Ovary (tissue), 7 donors: ENCODE measurements at regions not wholly inside any gene's neighbourhood (a gene's known extent, or its start where the extent isn't known, plus 50 kb on each side); places are given as distances from the start of the nearest gene placed in this dataset.

Source experiments
- DNase-seq, 5 donors: peaks; one replicate each; pipeline ENCODE4 v3.0.0-alpha.2; 2019 to 2020
- H3K27ac ChIP-seq, 2 donors: fragments of 200-600 bp; one replicate each; pipeline versions ENCODE4 v1.5.1 to v1.8.0; 2019 to 2022
- H3K27me3 ChIP-seq: fragments of 200-600 bp; one replicate; pipeline ENCODE4 v1.8.0; 2022
- H3K36me3 ChIP-seq: fragments of 200-600 bp; sonication (generic); one replicate; pipeline ENCODE4 v1.5.1; 2019
- H3K4me1 ChIP-seq: one replicate; pipeline ENCODE4 v1.8.1; 2013; ENCODE audit warnings: mild to moderate bottlenecking, moderate library complexity; ENCODE audit not compliant: insufficient read depth
- H3K4me3 ChIP-seq: fragments of 200-600 bp; sonication (generic); one replicate; pipeline ENCODE4 v1.5.1; 2017
- H3K9me3 ChIP-seq, 2 donors: fragments of 200-600 bp in 1 of 2; sonication (generic) in 1 of 2; one replicate each; pipeline versions ENCODE4 v1.5.1 to v1.8.1; 2013 to 2019; ENCODE audit warnings: mild to moderate bottlenecking in 1 of 2, moderate library complexity in 1 of 2
- CTCF ChIP-seq, 3 donors: fragments of 450-650 bp in 2 of 3; fragments of 200-600 bp in 1 of 3; IDR thresholded peaks; one replicate each; pipeline versions ENCODE4 v1.5.1 to v1.8.0; 2016 to 2022; ENCODE audit warnings: antibody characterized with exemption in 3 of 3, mild to moderate bottlenecking in 1 of 3
- EP300 ChIP-seq: sonication (generic); formaldehyde crosslinking; IDR thresholded peaks from one replicate; pipeline ENCODE4 v1.6.1; 2017; ENCODE audit warnings: antibody characterized with exemption
- POLR2A ChIP-seq: fragments of 450-650 bp; IDR thresholded peaks from one replicate; pipeline ENCODE4 v1.6.1; 2017; ENCODE audit warnings: antibody characterized with exemption, mild to moderate bottlenecking, moderate library complexity
- WGBS, 3 donors: extraction: QIAGEN DNeasy Blood & Tissue Kit in 1 of 3; methylation state at CpG; one replicate each; pipeline versions ENCODE4 v1.1.5 to v1.1.7; 2013 to 2017; 5-methylcytosine and 5-hydroxymethylcytosine counted together
- intact Hi-C, 4 donors: fragments of 100-400 bp; cut with DNase I; formaldehyde crosslinking; loops; one replicate each; pipeline versions ENCODE4 v1.11.0 to v1.15.1; 2022 to 2023
- donor health status: DM: no; HTN: no; CAD: no; lungs with moderate emphysema.
- donor health status: DM: no; HTN: no; CAD: no.
- donor health status: Bipolar disorder and iron deficiency.
- donor health status: DM: no; HTN: no; CAD: no.
- donor health status: DM: yes; HTN: yes; CAD: no.

DNA sequence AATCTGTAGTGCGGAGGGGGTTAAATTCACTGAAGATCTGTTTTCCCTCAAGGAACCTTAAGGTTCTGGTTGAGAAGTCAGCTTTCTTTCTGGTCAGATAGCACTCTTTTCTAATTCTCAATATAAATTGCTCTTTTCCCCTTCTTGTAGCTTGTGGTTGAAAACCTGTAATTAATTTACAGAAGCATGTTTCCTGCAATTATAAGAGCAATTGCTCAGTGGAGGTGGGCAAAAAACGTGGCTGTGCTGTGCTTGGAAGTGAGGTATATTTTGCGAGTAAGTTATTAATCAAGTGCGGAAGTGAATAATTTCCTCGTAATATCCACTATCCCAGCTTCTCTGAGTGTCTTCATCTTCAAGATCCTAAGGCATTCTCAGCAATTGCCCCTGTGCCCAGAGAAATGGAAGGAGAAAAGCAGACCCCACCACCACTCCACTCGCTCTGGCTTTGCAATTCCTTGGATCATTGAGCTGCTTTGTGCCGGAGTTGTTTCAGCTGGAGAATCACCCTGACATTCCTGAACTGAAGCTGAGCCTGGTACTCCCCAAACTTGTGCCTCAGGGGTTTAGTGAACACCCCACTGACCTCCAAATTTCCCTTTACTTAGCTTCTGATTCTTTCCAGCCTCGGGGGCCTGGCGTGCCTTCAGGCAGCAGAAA is 140.6 kb downstream of the LRRC70 start:
- no peak for DNase-seq
- no peak overlapping the region for H3K4me3 ChIP-seq
- WGBS, 3 donors = 80 to 87% (median 85%) methylated on average over 9 of the region's 9 CpGs
- peaks cover 6% of the 10 kb centered on the region for H3K4me1 ChIP-seq
- H3K27me3 ChIP-seq = no peaks in the 10 kb centered on the region
- H3K27ac ChIP-seq = no peak overlapping the region
- intact Hi-C loops = no loop called here
- H3K36me3 ChIP-seq = no peaks in the 10 kb centered on the region
- H3K9me3 ChIP-seq = no peaks in the 10 kb centered on the region
- TF ChIP-seq POLR2A (no peak), CTCF (IDR thresholded peaks at IDR 0.05) (no peak), EP300 (no peak)

DNA sequence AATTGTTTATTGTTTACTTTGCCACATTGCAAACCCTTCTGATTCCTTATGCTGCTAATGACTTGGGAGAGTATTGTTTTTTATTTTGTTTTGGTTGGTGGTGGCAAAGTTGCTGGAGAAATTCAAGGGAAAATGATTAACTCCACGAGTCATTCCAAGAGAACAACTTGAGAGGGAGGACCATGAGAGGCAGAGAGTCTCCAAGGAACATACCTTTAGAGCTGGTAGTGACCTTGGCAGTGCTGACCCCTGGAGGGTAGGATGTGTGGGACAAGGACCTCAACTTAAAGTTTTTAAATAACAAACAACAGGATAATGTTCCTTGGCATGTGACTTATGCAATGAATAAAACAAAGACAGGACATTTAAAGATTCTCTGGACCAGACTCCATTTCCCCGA is 139.7 kb downstream of the LRRC70 start:
- Histone ChIP-seq H3K4me1 (peaks cover 6% of the 10 kb centered on the region), H3K36me3 (no peaks in the 10 kb centered on the region), H3K27ac (no peak overlapping the region), H3K9me3 (no peaks in the 10 kb centered on the region), H3K27me3 (no peaks in the 10 kb centered on the region), H3K4me3 (no peak overlapping the region)
- intact Hi-C loops = no loop called here
- TF ChIP-seq CTCF (IDR thresholded peaks at IDR 0.05) = no peak
- no peak for TF ChIP-seq EP300
- no peak for TF ChIP-seq POLR2A
- WGBS, 3 donors = 72 to 88% (median 77%) methylated on average over 2 of the region's 2 CpGs
- no peak for DNase-seq

DNA sequence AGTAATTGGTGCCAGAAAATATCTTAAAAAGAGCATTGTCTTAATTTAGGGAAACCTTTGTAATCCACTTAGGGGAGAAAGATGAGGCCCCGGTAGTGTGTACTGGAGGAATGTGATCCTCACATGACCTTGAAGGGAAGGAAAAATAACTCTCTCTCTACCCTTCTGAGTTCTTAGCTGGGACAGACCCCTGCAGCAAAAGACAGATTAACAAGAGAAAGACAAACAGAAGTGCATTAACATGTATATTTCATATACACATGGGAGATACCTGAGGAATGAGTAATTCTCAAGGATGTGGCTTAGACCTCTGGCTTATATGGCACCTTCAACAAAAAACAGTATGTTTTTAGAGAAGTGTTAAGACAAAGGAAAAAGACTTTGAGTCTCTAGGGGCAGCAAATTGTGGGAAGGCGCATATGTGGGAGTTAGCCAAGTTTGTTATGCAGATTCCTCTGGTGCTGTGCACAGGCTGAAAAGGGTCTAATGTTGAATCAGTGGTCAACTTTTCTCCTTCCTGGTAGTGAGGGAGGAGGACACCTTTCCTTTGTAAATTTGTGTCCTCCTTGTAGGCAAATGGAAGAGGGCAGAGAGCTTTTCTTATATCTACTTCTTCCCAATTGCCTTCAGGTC is 138.8 kb downstream of the LRRC70 start:
- Histone ChIP-seq H3K4me3 (no peak overlapping the region), H3K27me3 (no peaks in the 10 kb centered on the region), H3K9me3 (no peaks in the 10 kb centered on the region), H3K27ac (no peak overlapping the region), H3K36me3 (no peaks in the 10 kb centered on the region), H3K4me1 (peaks cover 6% of the 10 kb centered on the region)
- 17 to 34% (median 28%) methylated on average over 2 of the region's 2 CpGs for WGBS, 3 donors
- TF ChIP-seq CTCF (IDR thresholded peaks at IDR 0.05) = no peak
- no peak for TF ChIP-seq EP300
- no peak for TF ChIP-seq POLR2A
- no peak for DNase-seq
- intact Hi-C loops = no loop called here

- 43 to 53% (median 49%) methylated on average over 2 of the region's 2 CpGs for WGBS, 3 donors
- intact Hi-C loops = no loop called here
- peaks cover 6% of the 10 kb centered on the region for H3K4me1 ChIP-seq
Measured at GRCh38 chr5:62714296-62714695, 135.7 kb downstream of the LRRC70 start.

More at GRCh38 chr5:62714296-62714695, 135.7 kb downstream of the LRRC70 start:
- Histone ChIP-seq H3K27ac (no peak overlapping the region), H3K4me3 (no peak overlapping the region), H3K9me3 (no peaks in the 10 kb centered on the region), H3K36me3 (no peaks in the 10 kb centered on the region), H3K27me3 (no peaks in the 10 kb centered on the region)
- no peak for TF ChIP-seq CTCF (IDR thresholded peaks at IDR 0.05)
- TF ChIP-seq EP300 = no peak
- TF ChIP-seq POLR2A = no peak
- DNase-seq = no peak
